HEK293 (cell line): ENCODE measurements at regions not wholly inside any gene's neighbourhood (a gene's known extent, or its start where the extent isn't known, plus 50 kb on each side); places are given as distances from the start of the nearest gene placed in this dataset.

Experiments
- CTCF ChIA-PET: fragments of 350-600 bp; formaldehyde crosslinking; extraction: SDS; loops from one replicate; lab custom pipeline; 2021; ENCODE audit warnings: antibody characterized with exemption; lab: Yijun Ruan, JAX
- POLR2A ChIA-PET: fragments of 300-600 bp; formaldehyde crosslinking; extraction: SDS; loops from one replicate; lab custom pipeline; 2020; ENCODE audit warnings: antibody characterized with exemption, inconsistent platforms; lab: Yijun Ruan, JAX
- H3K27ac ChIP-seq: fragments of 200-500 bp; sonication (Bioruptor generic); 2 replicates; pipeline ENCODE4 v1.5.1; 2014; ENCODE audit warnings: low read depth, low read length, control low read depth, inconsistent platforms; ENCODE audit errors: extremely low read depth
- H3K36me3 ChIP-seq, 2 experiments: fragments of 200-500 bp in 1 of 2; sonication (Bioruptor generic) in 1 of 2; 1 replicate in 1 of 2; 2 replicates in 1 of 2; pipeline ENCODE4 v1.5.1; 2014 to 2017; ENCODE audit warnings: inconsistent platforms in 2 of 2, low read length in 2 of 2; ENCODE audit not compliant: control insufficient read depth in 2 of 2, insufficient read depth in 1 of 2
- H3K4me1 ChIP-seq: fragments of 200-500 bp; sonication (Bioruptor generic); 2 replicates; pipeline ENCODE4 v1.5.1; 2014; ENCODE audit warnings: mild to moderate bottlenecking, low read length, inconsistent platforms; ENCODE audit not compliant: control insufficient read depth, insufficient read depth
- H3K4me3 ChIP-seq: 2 replicates; pipeline ENCODE4 v1.5.1; 2011; ENCODE audit warnings: low read depth, mild to moderate bottlenecking, control low read depth, low read length, moderate library complexity
- H3K9me3 ChIP-seq: fragments of 200-500 bp; sonication (Bioruptor generic); 2 replicates; pipeline ENCODE4 v1.5.1; 2014; ENCODE audit warnings: low read depth, low read length, inconsistent platforms; ENCODE audit not compliant: control insufficient read depth, insufficient read depth
- EGR2 ChIP-seq: fragments of 450-650 bp; formaldehyde crosslinking; IDR thresholded peaks from 2 replicates; pipeline ENCODE4 v1.5.1; 2016; ENCODE audit warnings: low read depth, missing biosample characterization, missing genetic modification characterization
- GFI1B ChIP-seq: fragments of 450-650 bp; formaldehyde crosslinking; IDR thresholded peaks from 2 replicates; pipeline ENCODE4 v1.5.1; 2016; ENCODE audit warnings: missing biosample characterization, missing genetic modification characterization
- HOXA7 ChIP-seq: sonication (generic); formaldehyde crosslinking; IDR thresholded peaks from 2 replicates; pipeline ENCODE4 v1.8.1; 2022; ENCODE audit warnings: missing genetic modification reagents, borderline replicate concordance
- HOXD13 ChIP-seq: sonication (generic); formaldehyde crosslinking; IDR thresholded peaks from 2 replicates; pipeline ENCODE4 v1.8.0; 2022; ENCODE audit warnings: missing genetic modification reagents, borderline replicate concordance
- OVOL3 ChIP-seq: fragments of 450-650 bp; formaldehyde crosslinking; IDR thresholded peaks from 2 replicates; pipeline ENCODE4 v1.5.1; 2016; ENCODE audit warnings: missing biosample characterization, missing genetic modification characterization
- SP7 ChIP-seq: fragments of 450-650 bp; formaldehyde crosslinking; IDR thresholded peaks from 2 replicates; pipeline ENCODE4 v1.5.1; 2016; ENCODE audit warnings: missing biosample characterization, missing genetic modification characterization
- TCF7L2 ChIP-seq: IDR thresholded peaks from 2 replicates; pipeline ENCODE4 v1.6.1; 2011; ENCODE audit warnings: low read depth, mild to moderate bottlenecking, inconsistent platforms, low read length, moderate library complexity, borderline replicate concordance
- YY1 ChIP-seq: fragments of 450-650 bp; formaldehyde crosslinking; IDR thresholded peaks from 2 replicates; pipeline ENCODE4 v1.5.1; 2018; ENCODE audit warnings: missing biosample characterization, missing genetic modification characterization
- ZBTB10 ChIP-seq: fragments of 450-650 bp; formaldehyde crosslinking; IDR thresholded peaks from 2 replicates; pipeline ENCODE4 v1.5.1; 2016; ENCODE audit warnings: missing biosample characterization, missing genetic modification characterization
- ZBTB21 ChIP-seq: fragments of 450-650 bp; formaldehyde crosslinking; IDR thresholded peaks from 2 replicates; pipeline ENCODE4 v1.5.1; 2017; ENCODE audit warnings: missing biosample characterization, missing genetic modification characterization
- ZBTB44 ChIP-seq: fragments of 450-650 bp; IDR thresholded peaks from 2 replicates; pipeline ENCODE4 v1.5.1; 2018; ENCODE audit warnings: missing biosample characterization, mild to moderate bottlenecking, missing genetic modification characterization
- ZBTB7A ChIP-seq: fragments of 450-650 bp; formaldehyde crosslinking; IDR thresholded peaks from 2 replicates; pipeline ENCODE4 v1.5.1; 2016; ENCODE audit warnings: low read depth, missing biosample characterization, missing genetic modification characterization
- ZIC2 ChIP-seq: fragments of 450-650 bp; formaldehyde crosslinking; IDR thresholded peaks from 2 replicates; pipeline ENCODE4 v1.5.1; 2016; ENCODE audit warnings: missing biosample characterization, missing genetic modification characterization
- ZNF146 ChIP-seq: fragments of 450-650 bp; formaldehyde crosslinking; IDR thresholded peaks from 2 replicates; pipeline ENCODE4 v1.5.1; 2016; ENCODE audit warnings: missing biosample characterization, missing genetic modification characterization
- ZNF18 ChIP-seq: fragments of 450-650 bp; formaldehyde crosslinking; IDR thresholded peaks from 2 replicates; pipeline ENCODE4 v1.5.1; 2016; ENCODE audit warnings: missing biosample characterization, missing genetic modification characterization
- ZNF223 ChIP-seq: fragments of 450-650 bp; formaldehyde crosslinking; IDR thresholded peaks from 2 replicates; pipeline ENCODE4 v1.5.1; 2016; ENCODE audit warnings: missing biosample characterization, missing genetic modification characterization
- ZNF274 ChIP-seq, 2 experiments: fragments of 200-500 bp in 1 of 2; fragments of 450-650 bp in 1 of 2; sonication (Bioruptor generic) in 1 of 2; formaldehyde crosslinking in 1 of 2; IDR thresholded peaks; 2 replicates each; pipeline versions ENCODE4 v1.5.1 to v1.6.1; 2014 to 2016; ENCODE audit warnings: borderline replicate concordance in 1 of 2, inconsistent platforms in 1 of 2, low read length in 1 of 2, missing biosample characterization in 1 of 2, missing genetic modification characterization in 1 of 2
- ZNF350 ChIP-seq: fragments of 450-650 bp; formaldehyde crosslinking; IDR thresholded peaks from 2 replicates; pipeline ENCODE4 v1.5.0; 2017; ENCODE audit warnings: missing biosample characterization, mild to moderate bottlenecking, missing genetic modification characterization
- ZNF354C ChIP-seq: fragments of 450-650 bp; formaldehyde crosslinking; IDR thresholded peaks from 2 replicates; pipeline ENCODE4 v1.5.1; 2016; ENCODE audit warnings: missing biosample characterization, missing genetic modification characterization, low read depth, borderline replicate concordance
- ZNF37A ChIP-seq: fragments of 450-650 bp; IDR thresholded peaks from 2 replicates; pipeline ENCODE4 v1.5.1; 2018; ENCODE audit warnings: missing biosample characterization, missing genetic modification characterization
- ZNF394 ChIP-seq: fragments of 450-650 bp; formaldehyde crosslinking; IDR thresholded peaks from 2 replicates; pipeline ENCODE4 v1.5.1; 2016; ENCODE audit warnings: missing biosample characterization, missing genetic modification characterization, mild to moderate bottlenecking, moderate library complexity, borderline replicate concordance
- ZNF544 ChIP-seq: fragments of 450-650 bp; formaldehyde crosslinking; IDR thresholded peaks from 2 replicates; pipeline ENCODE4 v1.5.0; 2017; ENCODE audit warnings: missing biosample characterization, missing genetic modification characterization
- ZNF623 ChIP-seq: fragments of 450-650 bp; formaldehyde crosslinking; IDR thresholded peaks from 2 replicates; pipeline ENCODE4 v1.5.1; 2016; ENCODE audit warnings: missing biosample characterization, missing genetic modification characterization
- ZNF707 ChIP-seq: fragments of 450-650 bp; formaldehyde crosslinking; IDR thresholded peaks from 2 replicates; pipeline ENCODE4 v1.5.1; 2016; ENCODE audit warnings: missing biosample characterization, missing genetic modification characterization
- ZNF776 ChIP-seq: fragments of 450-650 bp; formaldehyde crosslinking; IDR thresholded peaks from 2 replicates; pipeline ENCODE4 v1.5.0; 2017; ENCODE audit warnings: missing biosample characterization, missing genetic modification characterization, borderline replicate concordance
- ZNF791 ChIP-seq: fragments of 450-650 bp; formaldehyde crosslinking; IDR thresholded peaks from 2 replicates; pipeline ENCODE4 v1.5.1; 2016; ENCODE audit warnings: missing biosample characterization, missing genetic modification characterization
- ZNF792 ChIP-seq: fragments of 450-650 bp; formaldehyde crosslinking; IDR thresholded peaks from 2 replicates; pipeline ENCODE4 v1.5.1; 2016; ENCODE audit warnings: missing biosample characterization, missing genetic modification characterization
- ZNF837 ChIP-seq: fragments of 450-650 bp; formaldehyde crosslinking; IDR thresholded peaks from 2 replicates; pipeline ENCODE4 v1.5.1; 2016; ENCODE audit warnings: missing biosample characterization, missing genetic modification characterization
- ZSCAN18 ChIP-seq: fragments of 450-650 bp; formaldehyde crosslinking; IDR thresholded peaks from 2 replicates; pipeline ENCODE4 v1.5.1; 2016; ENCODE audit warnings: missing biosample characterization, missing genetic modification characterization
- ZSCAN4 ChIP-seq: fragments of 450-650 bp; formaldehyde crosslinking; IDR thresholded peaks from 2 replicates; pipeline ENCODE4 v1.5.1; 2017; ENCODE audit warnings: missing biosample characterization, missing genetic modification characterization

GRCh38 chr2:181285116-181285515 lies 172.1 kb upstream of the ITGA4 start:
- H3K4me1 ChIP-seq, result no peaks in the 10 kb centered on the region
- ChIA-PET POLR2A (no interaction called here), CTCF (interaction anchor here (0.6 kb wide), 1 partner anchor 19 kb away, joined by 3 read pairs; no protein-coding TSS in a partner anchor)
- no peak overlapping the region for H3K4me3 ChIP-seq
- no peaks in the 10 kb centered on the region for H3K36me3 ChIP-seq
- no peak overlapping the region for H3K27ac ChIP-seq
- no peak for TF ChIP-seq YY1 (tag by site-specific recombination)
- no peak for TF ChIP-seq ZNF394
- TF ChIP-seq GFI1B (tag by site-specific recombination), result no peak
- TF ChIP-seq ZSCAN4, result no peak
- TF ChIP-seq ZNF350 (tag by site-specific recombination), result no peak
- TF ChIP-seq ZBTB7A (tag by site-specific recombination), result no peak
- no peak for TF ChIP-seq ZNF623 (tag by site-specific recombination)
- TF ChIP-seq ZSCAN18, result no peak
- no peak for TF ChIP-seq ZNF776 (tag by site-specific recombination)
- TF ChIP-seq ZIC2 (tag by site-specific recombination), result no peak
- no peak for TF ChIP-seq ZNF792
- no peak for TF ChIP-seq EGR2
- no peak for TF ChIP-seq ZBTB44 (tag by site-specific recombination)
- no peak for TF ChIP-seq SP7 (tag by site-specific recombination)
- no peak for TF ChIP-seq ZNF354C
- TF ChIP-seq ZNF146 (tag by site-specific recombination), result no peak
- no peak for TF ChIP-seq ZNF837
- TF ChIP-seq, all 188 proteins: peak for 0
- no peaks in the 10 kb centered on the region for H3K9me3 ChIP-seq

GRCh38 chr2:181289698-181290097 lies 167.5 kb upstream of the ITGA4 start:
- ChIA-PET CTCF (no interaction called here), POLR2A (no interaction called here)
- no peak overlapping the region for H3K4me3 ChIP-seq
- no peaks in the 10 kb centered on the region for H3K9me3 ChIP-seq
- H3K27ac ChIP-seq, result no peak overlapping the region
- H3K36me3 ChIP-seq, result no peaks in the 10 kb centered on the region
- H3K4me1 ChIP-seq, result no peaks in the 10 kb centered on the region
- TF ChIP-seq HOXD13 (CRISPR knock-in tag), result no peak
- TF ChIP-seq ZBTB10, result no peak
- no peak for TF ChIP-seq ZNF707
- TF ChIP-seq TCF7L2, result no peak
- no peak for TF ChIP-seq ZNF223 (tag by site-specific recombination)
- TF ChIP-seq HOXA7 (CRISPR knock-in tag), result no peak
- no peak for TF ChIP-seq ZNF791
- TF ChIP-seq ZNF18 (tag by site-specific recombination), result no peak
- TF ChIP-seq OVOL3 (tag by site-specific recombination), result no peak
- no peak for TF ChIP-seq ZBTB21 (tag by site-specific recombination)
- no peak for TF ChIP-seq ZNF274 (IDR thresholded peaks at IDR 0.05; ENCODE audit: low read length)
- TF ChIP-seq ZNF274 (tag by site-specific recombination; IDR thresholded peaks at IDR 0.05; ENCODE audit: borderline replicate concordance), result no peak
- no peak for TF ChIP-seq ZNF544
- no peak for TF ChIP-seq ZNF37A (tag by site-specific recombination)
